ENCODE measurements at regions not wholly inside any gene's neighbourhood (a gene's known extent, or its start where the extent isn't known, plus 50 kb on each side); places are given as distances from the start of the nearest gene placed in this dataset.

DNA sequence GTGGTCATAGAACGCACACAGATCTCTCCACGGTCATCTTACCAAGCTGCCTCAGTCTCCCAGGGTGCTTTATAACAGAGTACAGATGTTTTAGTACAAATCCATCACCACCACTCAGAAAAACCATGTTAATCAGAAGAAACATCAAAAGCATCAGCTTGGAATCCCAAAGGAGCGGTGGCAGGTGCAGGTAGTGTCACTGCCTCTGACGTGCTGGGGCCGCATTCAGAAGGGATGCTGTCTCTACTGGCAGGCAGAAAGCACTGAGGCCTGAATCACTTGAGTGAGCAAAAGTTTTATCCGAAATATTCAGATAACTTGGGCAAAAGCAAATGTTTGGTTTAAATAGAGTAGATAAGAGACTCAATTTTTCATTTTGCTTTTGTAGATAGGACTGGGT is 448.4 kb upstream of the ZNF608 start:
- no peak for TF ChIP-seq POLR2A (IDR thresholded peaks at IDR 0.05)
- TF ChIP-seq, protein P1, sequence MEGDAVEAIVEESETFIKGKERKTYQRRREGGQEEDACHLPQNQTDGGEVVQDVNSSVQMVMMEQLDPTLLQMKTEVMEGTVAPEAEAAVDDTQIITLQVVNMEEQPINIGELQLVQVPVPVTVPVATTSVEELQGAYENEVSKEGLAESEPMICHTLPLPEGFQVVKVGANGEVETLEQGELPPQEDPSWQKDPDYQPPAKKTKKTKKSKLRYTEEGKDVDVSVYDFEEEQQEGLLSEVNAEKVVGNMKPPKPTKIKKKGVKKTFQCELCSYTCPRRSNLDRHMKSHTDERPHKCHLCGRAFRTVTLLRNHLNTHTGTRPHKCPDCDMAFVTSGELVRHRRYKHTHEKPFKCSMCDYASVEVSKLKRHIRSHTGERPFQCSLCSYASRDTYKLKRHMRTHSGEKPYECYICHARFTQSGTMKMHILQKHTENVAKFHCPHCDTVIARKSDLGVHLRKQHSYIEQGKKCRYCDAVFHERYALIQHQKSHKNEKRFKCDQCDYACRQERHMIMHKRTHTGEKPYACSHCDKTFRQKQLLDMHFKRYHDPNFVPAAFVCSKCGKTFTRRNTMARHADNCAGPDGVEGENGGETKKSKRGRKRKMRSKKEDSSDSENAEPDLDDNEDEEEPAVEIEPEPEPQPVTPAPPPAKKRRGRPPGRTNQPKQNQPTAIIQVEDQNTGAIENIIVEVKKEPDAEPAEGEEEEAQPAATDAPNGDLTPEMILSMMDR (IDR thresholded peaks at IDR 0.05) = no peak
